GM12878 (cell line): ENCODE measurements at regions not wholly inside any gene's neighbourhood (a gene's known extent, or its start where the extent isn't known, plus 50 kb on each side); places are given as distances from the start of the nearest gene placed in this dataset.

Source experiments
- ATAC-seq: fragments of 200-7000 bp; cut with Tn5 transposase; 3 replicates; pipeline ENCODE4 v1.9.1; 2020; ENCODE audit warnings: mild to moderate bottlenecking, moderate library complexity
- BruUV-seq: library from RNA; stranded (reverse); fragments of 400-500 nt; replicated peaks from 2 replicates; lab custom pipeline; 2021; lab: Mats Ljungman, UMichigan
- CTCF ChIA-PET: fragments of 300-600 bp; sonication (Branson Sonifier 250); formaldehyde crosslinking; extraction: SDS; loops from one replicate; lab custom pipeline; 2021; ENCODE audit warnings: inconsistent platforms; lab: Yijun Ruan, JAX
- POLR2A ChIA-PET: fragments of 350-600 bp; formaldehyde crosslinking; extraction: SDS; loops from one replicate; lab custom pipeline; 2021; ENCODE audit warnings: inconsistent platforms; lab: Charles Lee
- RAD21 ChIA-PET: fragments of 300-600 bp; sonication (Branson Sonifier 250); formaldehyde crosslinking; loops from one replicate; lab custom pipeline; 2023; ENCODE audit warnings: antibody characterized with exemption; ENCODE audit not compliant: unreplicated experiment; lab: Charles Lee
- SMC1A ChIA-PET: fragments of 300-600 bp; sonication (Branson Sonifier 250); formaldehyde crosslinking; loops from one replicate; lab custom pipeline; 2023; ENCODE audit not compliant: unreplicated experiment, uncharacterized antibody; lab: Charles Lee
- DNase-seq: peaks from one replicate; pipeline ENCODE4 v3.0.0-alpha.2; 2011; ENCODE audit warnings: low read depth, low spot score
- FAIRE-seq: peaks from 3 replicates; lab custom pipeline; 2011; peaks lifted over from hg19 to GRCh38; lab: Jason Lieb, UNC
- H2AFZ ChIP-seq: 2 replicates; pipeline ENCODE4 v1.6.0; 2011; ENCODE audit warnings: low read depth, low read length, control low read depth; ENCODE audit not compliant: control insufficient read depth
- H3K27ac ChIP-seq: 2 replicates; pipeline ENCODE4 v1.5.1; 2011; ENCODE audit warnings: control low read depth; ENCODE audit not compliant: control insufficient read depth, insufficient read depth
- H3K27me3 ChIP-seq, 2 experiments: replicated peaks in 1 of 2; 2 replicates each; pipeline versions ENCODE4 v1.6.0 to v1.6.1; 2011; ENCODE audit warnings: low read length in 1 of 2; ENCODE audit not compliant: control insufficient read depth in 2 of 2, insufficient read depth in 2 of 2
- H3K36me3 ChIP-seq, 2 experiments: 2 replicates each; pipeline ENCODE4 v1.5.1; 2011; ENCODE audit warnings: low read length in 1 of 2; ENCODE audit not compliant: control insufficient read depth in 2 of 2, insufficient read depth in 2 of 2
- H3K4me1 ChIP-seq: 2 replicates; pipeline ENCODE4 v1.6.1; 2011; ENCODE audit warnings: mild to moderate bottlenecking, low read length, moderate library complexity, mixed read lengths; ENCODE audit not compliant: control insufficient read depth, insufficient read depth
- H3K4me2 ChIP-seq: 2 replicates; pipeline ENCODE4 v1.6.0; 2011; ENCODE audit warnings: control low read depth; ENCODE audit not compliant: control insufficient read depth, insufficient read depth
- H3K4me3 ChIP-seq: fragments of 200-600 bp; sonication (generic); 2 replicates; pipeline ENCODE4 v1.5.1; 2016
- H3K79me2 ChIP-seq: 2 replicates; pipeline ENCODE4 v1.6.0; 2011; ENCODE audit warnings: low read length; ENCODE audit not compliant: control insufficient read depth, insufficient read depth
- H3K9ac ChIP-seq: 2 replicates; pipeline ENCODE4 v1.8.0; 2011; ENCODE audit warnings: low read length, control low read depth, mixed read lengths; ENCODE audit not compliant: control insufficient read depth, insufficient read depth
- H3K9me3 ChIP-seq: replicated peaks from 3 replicates; pipeline ENCODE4 v1.5.1; 2011; ENCODE audit warnings: mild to moderate bottlenecking, low read length; ENCODE audit not compliant: control insufficient read depth, insufficient read depth
- H4K20me1 ChIP-seq: 2 replicates; pipeline ENCODE4 v1.6.0; 2011; ENCODE audit not compliant: control insufficient read depth, insufficient read depth
- ATF3 ChIP-seq: IDR thresholded peaks from 2 replicates; pipeline ENCODE4 v1.6.1; 2011; ENCODE audit warnings: low read depth, mild to moderate bottlenecking, low read length, moderate library complexity, borderline replicate concordance; ENCODE audit errors: extremely low read depth
- CHD4 ChIP-seq: fragments of 200-600 bp; sonication (generic); IDR thresholded peaks from 2 replicates; pipeline ENCODE4 v1.6.1; 2016; ENCODE audit warnings: mild to moderate bottlenecking
- NRF1 ChIP-seq: conservative IDR thresholded peaks from 2 replicates; pipeline ENCODE4 v1.6.1; 2011; ENCODE audit warnings: mild to moderate bottlenecking, low read depth, low read length, improper control_type of control experiment
- SRF ChIP-seq, 2 experiments: IDR thresholded peaks; 2 replicates each; pipeline ENCODE4 v1.6.1; 2011; ENCODE audit warnings: low read depth in 2 of 2, low read length in 2 of 2, mild to moderate bottlenecking in 1 of 2, moderate library complexity in 1 of 2
- TAF1 ChIP-seq: IDR thresholded peaks from 2 replicates; pipeline ENCODE4 v1.6.1; 2011; ENCODE audit warnings: mild to moderate bottlenecking, low read depth, low read length, borderline replicate concordance
- YBX1 ChIP-seq: fragments of 450-650 bp; IDR thresholded peaks from 2 replicates; pipeline ENCODE4 v1.6.1; 2016; ENCODE audit warnings: antibody characterized with exemption
- WGBS: methylation state at CpG from one replicate; pipeline ENCODE4 v1.1.6; 2016; ENCODE audit warnings: low lambda C conversion rate; ENCODE audit not compliant: insufficient replicate concordance, insufficient coverage; ENCODE audit errors: missing lambda C conversion rate; 5-methylcytosine and 5-hydroxymethylcytosine counted together
- in situ Hi-C: fragments of 300-500 bp; cut with MboI; formaldehyde crosslinking; loops from 9 replicates; pipeline ENCODE4 v1.14.3; 2018; ENCODE audit warnings: mixed read lengths
- intact Hi-C: fragments of 100-400 bp; cut with micrococcal nuclease; formaldehyde crosslinking; loops from one replicate; pipeline ENCODE4 v1.14.2; 2022; ENCODE audit not compliant: unreplicated experiment
- TF ChIP-seq, protein P1 (sequence below): fragments of 450-650 bp; IDR thresholded peaks from 2 replicates; pipeline ENCODE4 v1.6.1; 2017; ENCODE audit warnings: mild to moderate bottlenecking, moderate library complexity

- Histone ChIP-seq H3K4me1 (no peaks in the 10 kb centered on the region), H3K4me3 (no peak overlapping the region), H3K9ac (no peak overlapping the region), H3K27me3 (no peaks in the 10 kb centered on the region), H2AFZ (no peak overlapping the region), H3K79me2 (no peaks in the 10 kb centered on the region), H3K36me3 (no peaks in the 10 kb centered on the region), H3K4me2 (no peak overlapping the region), H4K20me1 (no peaks in the 10 kb centered on the region), H3K9me3 (no peaks in the 10 kb centered on the region), H3K27ac (no peak overlapping the region)
- ChIA-PET RAD21 (no interaction called here), POLR2A (no interaction called here), SMC1A (no interaction called here), CTCF (no interaction called here)
- no peak for DNase-seq
- in situ Hi-C loops (no loop called here), intact Hi-C loops (no loop called here)
- BruUV-seq: no TSS peak
- TF ChIP-seq CHD4 (no peak), YBX1 (no peak), ATF3 (no peak), TAF1 (no peak), NRF1 (no peak), SRF (IDR thresholded peaks at IDR 0.05; ENCODE audit: low read depth in 2 of 2, low read length in 2 of 2) (no peak)
- TF ChIP-seq, protein P1, sequence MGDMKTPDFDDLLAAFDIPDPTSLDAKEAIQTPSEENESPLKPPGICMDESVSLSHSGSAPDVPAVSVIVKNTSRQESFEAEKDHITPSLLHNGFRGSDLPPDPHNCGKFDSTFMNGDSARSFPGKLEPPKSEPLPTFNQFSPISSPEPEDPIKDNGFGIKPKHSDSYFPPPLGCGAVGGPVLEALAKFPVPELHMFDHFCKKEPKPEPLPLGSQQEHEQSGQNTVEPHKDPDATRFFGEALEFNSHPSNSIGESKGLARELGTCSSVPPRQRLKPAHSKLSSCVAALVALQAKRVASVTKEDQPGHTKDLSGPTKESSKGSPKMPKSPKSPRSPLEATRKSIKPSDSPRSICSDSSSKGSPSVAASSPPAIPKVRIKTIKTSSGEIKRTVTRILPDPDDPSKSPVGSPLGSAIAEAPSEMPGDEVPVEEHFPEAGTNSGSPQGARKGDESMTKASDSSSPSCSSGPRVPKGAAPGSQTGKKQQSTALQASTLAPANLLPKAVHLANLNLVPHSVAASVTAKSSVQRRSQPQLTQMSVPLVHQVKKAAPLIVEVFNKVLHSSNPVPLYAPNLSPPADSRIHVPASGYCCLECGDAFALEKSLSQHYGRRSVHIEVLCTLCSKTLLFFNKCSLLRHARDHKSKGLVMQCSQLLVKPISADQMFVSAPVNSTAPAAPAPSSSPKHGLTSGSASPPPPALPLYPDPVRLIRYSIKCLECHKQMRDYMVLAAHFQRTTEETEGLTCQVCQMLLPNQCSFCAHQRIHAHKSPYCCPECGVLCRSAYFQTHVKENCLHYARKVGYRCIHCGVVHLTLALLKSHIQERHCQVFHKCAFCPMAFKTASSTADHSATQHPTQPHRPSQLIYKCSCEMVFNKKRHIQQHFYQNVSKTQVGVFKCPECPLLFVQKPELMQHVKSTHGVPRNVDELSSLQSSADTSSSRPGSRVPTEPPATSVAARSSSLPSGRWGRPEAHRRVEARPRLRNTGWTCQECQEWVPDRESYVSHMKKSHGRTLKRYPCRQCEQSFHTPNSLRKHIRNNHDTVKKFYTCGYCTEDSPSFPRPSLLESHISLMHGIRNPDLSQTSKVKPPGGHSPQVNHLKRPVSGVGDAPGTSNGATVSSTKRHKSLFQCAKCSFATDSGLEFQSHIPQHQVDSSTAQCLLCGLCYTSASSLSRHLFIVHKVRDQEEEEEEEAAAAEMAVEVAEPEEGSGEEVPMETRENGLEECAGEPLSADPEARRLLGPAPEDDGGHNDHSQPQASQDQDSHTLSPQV: no peak
- FAIRE-seq: no peak
- WGBS: 69% methylated on average over 5 of the region's 5 CpGs
- no peak for ATAC-seq
Measured at GRCh38 chr4:23371533-23371932, 518.3 kb downstream of the PPARGC1A start.
